ENCODE measurements at regions not wholly inside any gene's neighbourhood (a gene's known extent, or its start where the extent isn't known, plus 50 kb on each side); places are given as distances from the start of the nearest gene placed in this dataset.

DNA sequence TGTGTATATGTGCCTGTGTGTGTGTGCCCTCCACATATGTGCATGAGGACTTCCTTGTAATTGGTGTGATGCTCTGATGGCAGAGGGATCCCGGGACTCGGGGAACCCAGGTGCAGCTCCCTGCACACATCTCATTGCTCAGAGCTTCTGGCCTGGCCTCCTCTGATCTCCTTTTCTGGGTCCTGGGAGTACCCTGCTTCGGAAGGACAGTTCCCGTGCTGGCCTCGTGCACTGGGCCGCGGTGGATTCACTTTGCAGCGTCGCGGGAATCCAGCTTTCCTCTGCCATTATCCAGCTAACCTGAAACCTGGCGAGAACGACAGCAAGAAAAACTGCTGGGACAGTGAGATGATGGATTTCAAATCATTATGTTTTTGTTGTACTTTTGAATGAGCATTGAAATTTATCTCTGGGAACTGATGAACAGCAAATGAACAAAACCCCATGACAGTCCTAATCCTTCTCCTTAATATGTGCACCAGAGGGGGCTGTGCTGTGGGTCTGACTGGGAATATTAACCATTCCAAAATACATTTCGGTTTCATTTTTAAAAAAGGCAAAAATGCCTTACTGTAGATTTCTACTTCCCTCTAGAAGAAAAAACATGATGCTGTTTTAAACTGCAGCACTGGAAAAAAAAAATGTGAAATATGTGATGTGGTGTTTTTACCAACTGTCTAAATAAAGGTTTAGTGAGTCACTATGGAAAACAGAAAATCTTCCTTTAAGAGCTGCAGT lies 78.2 kb downstream of the PTGR3 start:
- no peak for DNase-seq (ENCODE audit: low spot score)

DNA sequence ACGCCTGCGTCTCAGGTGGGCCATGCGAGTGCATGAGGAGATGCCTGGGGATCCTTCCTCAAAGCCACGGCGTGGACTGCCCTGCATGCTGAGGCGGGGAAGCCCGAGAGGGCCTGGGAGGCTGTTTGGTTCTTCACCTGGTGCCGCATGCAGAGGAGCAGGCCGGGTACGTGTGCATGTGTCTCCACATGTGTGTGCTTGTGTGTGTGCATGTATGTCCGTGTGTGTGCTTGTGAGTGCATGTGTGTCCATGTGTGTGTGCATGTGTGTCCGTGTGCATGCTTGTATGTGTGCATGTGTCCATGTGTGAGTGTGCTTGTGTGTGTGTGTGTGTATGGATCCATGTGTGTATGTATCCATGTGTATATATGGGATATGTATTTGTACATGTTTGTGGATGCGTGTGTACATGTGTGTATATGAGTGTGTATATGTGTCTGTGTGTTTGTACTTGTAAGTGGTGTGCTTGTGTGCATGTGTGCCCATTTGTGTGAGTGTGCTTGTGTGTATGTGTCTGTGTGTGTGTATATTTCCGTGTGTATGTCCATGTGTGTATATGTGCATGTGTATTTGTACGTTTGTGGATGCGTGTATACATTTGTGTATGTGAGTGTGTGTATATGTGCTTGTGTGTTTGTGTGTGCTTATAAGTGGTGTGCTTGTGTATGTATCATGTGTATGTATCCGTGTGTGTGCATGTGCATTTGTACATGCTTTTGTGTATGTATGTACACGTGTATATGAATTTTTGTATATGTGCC lies 79.0 kb downstream of the PTGR3 start:
- DNase-seq (ENCODE audit: low spot score) = no peak

DNA sequence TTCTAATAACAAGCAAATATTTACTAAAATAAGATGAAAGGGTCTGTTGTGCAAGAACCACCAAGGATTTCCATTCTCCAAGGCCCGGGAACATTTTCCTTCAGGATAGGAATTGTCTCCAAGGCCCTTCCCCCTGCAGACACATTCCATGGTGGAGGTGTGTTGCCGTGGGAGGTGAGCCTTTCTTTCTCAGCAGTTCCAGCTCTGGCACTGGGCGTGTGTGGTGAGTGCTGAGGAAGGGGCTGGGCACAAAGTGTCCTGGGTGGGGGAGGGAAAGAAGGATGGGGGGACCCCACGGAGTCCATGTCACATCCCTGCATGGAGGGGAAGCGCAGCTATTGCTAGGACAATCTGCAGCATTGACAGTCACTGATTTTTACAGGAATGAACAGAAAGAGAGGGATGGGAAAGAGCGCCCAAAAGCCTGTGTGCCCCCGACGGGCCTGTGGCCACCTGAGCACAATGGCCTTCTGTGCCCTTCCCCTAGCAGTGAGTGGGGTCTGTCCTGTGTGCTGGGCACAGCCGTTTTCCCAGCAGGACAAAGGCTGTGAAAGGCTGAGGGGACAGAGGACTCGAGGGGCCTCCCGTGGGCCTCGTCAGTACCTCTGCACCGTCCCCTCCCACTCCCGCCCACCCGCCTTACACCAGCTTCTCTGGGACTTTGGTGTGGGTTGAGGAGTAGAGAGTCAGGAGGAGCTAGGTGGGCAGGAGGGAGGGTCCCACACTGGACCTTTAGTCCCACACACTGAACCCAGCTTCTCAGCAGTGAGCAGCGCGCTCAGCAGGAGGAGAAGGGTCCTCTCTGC lies 79.8 kb downstream of the PTGR3 start:
- no peak for DNase-seq (ENCODE audit: low spot score)

- DNase-seq (ENCODE audit: low spot score) = no peak
These were observed 80.8 kb downstream of the PTGR3 start for GRCh38 chr18:75128051-75128605.

DNA sequence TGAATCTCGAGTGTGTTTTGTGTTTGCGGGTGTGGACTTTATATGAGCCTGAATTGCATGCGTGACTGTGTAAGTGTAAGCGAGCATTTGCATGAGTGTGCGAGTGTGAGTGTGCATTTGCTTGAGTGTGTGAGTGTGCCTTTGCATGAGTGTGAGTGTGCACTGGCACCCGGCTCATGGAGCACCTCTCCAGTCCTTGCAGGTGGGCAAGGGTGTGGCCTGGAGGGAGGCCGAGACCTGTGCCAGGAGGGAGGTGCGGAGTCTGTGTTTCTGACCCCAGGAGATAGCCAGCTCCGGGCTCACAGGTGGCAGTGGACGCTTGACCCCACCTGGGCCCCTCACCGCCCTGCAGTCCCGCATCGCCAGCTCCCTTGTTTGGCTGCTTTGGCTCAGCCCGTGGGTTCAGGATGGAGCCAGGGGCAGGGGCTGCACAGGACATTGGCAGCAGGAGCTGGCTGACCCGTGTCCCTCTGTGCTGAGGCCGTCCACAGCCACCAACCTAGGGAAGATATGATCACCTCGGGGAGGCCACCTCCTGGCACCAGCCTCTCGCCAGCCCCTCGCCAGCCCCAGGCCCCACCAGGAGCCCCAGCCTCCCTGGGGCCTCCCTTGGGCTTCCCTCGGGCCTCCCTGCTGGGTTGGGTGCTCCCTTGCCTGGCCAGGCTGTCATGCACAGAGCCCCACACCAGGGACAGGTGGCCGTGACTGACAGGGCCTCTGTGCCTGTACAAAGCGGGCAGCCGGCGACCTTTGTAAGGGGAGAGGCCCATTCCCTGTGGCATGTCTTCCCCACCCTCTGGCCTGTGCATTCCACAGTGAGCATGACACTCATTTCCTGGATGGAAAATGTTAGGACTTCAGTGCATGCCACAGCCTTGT lies 81.6 kb downstream of the PTGR3 start:
- DNase-seq (ENCODE audit: low spot score) = no peak

DNA sequence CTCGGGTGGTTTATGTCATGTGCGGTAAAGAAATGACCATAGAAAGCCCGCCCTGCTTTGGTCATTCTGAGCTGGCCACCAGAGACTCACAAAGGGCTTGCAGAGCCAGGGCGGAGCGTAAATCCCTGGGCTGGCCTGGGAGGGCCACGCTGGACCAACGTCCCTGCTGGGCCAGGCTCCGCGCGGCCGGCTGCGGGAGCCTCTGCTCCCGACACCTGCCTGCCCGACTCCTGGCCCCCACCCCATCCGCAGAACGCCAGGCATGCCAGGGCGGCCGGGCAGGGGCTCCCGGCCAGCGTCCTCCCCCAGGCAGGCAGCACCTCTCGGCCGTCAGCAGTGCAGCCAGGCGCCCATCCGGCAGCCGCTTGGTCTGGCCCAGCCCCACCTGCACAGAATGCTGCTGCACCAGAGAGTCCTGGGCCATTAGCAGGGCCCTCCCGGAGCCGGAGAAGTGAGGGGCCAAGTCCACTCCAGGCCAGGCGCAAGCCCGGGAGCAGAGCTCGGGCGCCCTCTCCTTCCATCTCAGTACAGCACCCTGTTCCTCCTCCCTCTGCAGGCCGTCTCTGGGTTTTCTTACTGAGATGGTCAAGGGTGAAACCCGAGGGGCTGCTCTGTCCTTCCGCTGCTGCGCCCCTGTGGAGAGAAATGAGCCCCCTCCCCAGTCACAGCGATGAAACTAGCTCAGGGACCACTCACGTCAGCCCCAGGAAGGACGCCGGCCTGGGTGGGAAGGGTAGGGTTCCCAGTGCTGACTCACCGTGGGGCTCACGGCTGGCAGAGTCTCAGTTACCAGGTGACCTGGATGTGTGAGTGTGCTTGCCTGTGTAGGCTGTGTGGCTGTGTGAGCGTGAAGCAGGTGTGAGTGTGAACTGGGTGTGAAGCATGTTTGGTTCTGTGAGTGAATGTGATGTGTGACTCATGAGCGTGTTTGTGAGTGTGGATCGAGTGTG lies 83.3 kb downstream of the PTGR3 start:
- DNase-seq (ENCODE audit: low spot score) = peak; percentile 81

DNA sequence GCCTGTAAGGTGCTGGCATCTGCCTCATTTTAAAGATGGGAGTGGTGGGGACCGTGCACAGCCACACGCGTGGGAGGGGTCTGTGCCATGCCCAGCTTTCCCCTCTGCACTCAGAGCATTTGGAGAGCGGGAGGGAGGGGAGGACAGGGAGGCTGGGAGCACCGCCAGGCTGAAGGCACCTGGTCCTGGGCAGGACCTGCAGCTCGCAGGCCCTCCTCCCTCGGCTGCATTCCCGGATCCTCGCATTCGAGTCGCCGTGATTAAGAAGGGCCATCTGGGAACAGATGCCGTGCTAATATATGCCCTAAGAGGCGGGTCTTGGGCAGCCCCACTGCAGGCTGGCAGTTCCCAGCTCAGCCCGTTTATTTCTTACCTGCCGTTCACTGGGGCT lies 84.0 kb downstream of the PTGR3 start:
- peak; percentile 76 for DNase-seq (ENCODE audit: low spot score)

- no peak for DNase-seq (ENCODE audit: low spot score)
These were observed 84.4 kb downstream of the PTGR3 start for GRCh38 chr18:75124551-75124950.

DNA sequence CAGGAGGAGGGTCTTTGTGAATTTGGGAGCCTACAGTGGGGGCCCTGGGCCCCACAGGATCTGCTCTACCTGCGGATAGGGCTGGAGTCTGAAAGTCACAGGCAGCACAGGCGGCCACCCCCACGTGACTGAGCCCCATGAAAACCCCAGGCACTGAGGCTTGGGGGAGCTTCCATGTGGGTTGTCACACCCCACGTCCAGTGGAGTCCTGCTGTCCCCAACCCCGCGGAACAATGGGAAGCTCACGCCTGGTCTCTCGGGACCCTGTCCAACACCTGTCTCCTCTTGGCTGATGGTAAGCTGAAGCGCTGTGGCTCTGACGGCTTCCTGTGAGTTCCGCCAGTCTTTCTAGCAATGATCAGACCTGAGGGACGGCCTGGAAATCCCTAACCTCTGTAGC lies 85.8 kb downstream of the PTGR3 start:
- no peak for DNase-seq (ENCODE audit: low spot score)

DNA sequence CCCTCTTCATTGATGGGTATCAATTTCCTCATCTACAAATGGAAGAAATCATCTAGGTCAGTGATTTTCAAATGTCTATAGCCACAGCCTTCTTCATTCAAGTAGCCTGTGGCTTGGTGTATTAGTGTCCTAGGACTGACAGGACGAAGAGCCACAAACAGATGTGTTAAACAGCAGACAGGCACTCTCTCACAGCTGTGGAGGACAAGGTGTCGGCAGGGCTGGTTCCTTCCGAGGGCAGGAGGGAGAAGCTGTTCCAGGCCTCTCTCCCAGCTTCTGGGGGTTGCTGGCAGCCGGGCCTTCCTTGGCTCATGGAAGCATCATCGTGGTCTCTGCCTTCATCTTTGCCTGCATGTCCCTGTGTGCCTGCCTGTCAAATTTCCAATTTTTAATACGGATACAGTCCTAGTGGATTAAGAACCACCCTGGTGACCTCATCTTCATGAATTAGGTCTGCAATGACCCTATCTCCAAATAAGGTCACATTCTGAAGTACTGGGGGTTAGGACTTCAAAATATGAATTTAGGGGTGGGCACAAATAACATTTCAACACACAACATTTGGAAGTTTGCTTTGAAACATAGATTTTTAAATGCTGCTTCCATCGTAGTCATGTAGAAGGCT lies 86.5 kb downstream of the PTGR3 start:
- DNase-seq (ENCODE audit: low spot score) = no peak

- no peak for DNase-seq (ENCODE audit: low spot score)
These were observed 87.7 kb downstream of the PTGR3 start for GRCh38 chr18:75121266-75121665.

DNA sequence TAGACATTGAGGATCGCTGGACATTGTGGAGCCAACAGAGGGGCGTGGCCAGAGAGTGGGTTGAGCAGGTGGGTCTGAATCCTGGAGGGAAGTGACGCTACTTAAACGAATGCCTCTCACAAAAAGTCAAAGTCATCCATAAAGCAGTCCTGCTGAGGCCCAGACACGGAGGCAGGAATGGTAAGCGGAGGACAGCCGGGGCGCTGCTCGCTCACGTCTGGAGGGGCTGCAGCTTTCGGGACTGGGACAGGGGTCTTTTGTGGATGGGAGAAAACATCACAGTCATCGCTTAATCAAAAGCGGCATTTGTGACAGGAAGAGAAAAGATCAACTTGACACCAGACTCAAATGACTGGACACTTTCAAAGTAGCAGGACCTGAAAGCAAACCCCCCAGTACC lies 88.4 kb downstream of the PTGR3 start:
- DNase-seq (ENCODE audit: low spot score) = no peak

DNA sequence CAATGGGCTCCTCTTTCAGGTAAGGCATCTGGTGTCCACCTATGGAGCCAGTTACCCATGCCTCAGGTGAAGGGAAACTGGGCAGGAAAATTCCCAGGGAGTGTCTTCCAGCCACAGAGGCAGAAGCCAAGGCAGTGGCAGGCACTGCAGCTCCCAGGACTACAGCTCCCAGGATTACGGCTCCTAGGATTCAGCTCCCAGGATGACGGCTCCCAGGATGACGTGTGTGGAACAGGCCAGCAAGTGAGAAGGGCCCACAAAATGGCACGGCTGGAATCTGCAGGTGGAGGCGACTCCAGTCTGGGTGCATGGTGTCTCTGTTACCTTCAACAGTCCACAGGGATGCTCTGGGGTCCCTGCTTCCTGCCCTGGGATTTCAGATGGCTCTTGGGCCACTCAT lies 92.1 kb downstream of the PTGR3 start:
- DNase-seq (ENCODE audit: low spot score) = no peak

DNA sequence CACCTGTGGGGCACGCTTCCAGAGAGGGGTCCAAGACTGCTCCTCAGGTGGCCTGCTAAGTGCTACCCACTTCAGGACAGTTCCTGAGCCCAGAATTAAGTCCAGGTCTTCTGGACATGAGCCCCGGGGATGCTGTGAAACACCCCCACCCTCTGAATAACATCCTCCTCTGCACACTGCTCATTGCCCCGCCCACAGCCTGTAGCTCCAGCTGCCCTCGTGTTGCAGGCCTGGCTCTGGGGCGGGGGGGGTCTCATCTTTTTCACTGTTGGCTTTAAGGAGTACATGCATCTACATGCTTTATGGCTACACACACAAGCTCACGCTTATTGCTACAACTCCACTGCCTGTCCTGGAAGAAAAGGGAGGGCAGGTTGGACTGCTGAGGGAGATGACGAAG lies 92.8 kb downstream of the PTGR3 start:
- no peak for DNase-seq (ENCODE audit: low spot score)

- no peak for DNase-seq (ENCODE audit: low spot score)
These were observed 93.4 kb downstream of the PTGR3 start for GRCh38 chr18:75115514-75115913.

Data from SK-N-DZ (cell line).